HG03342 (cell line): ENCODE measurements at regions not wholly inside any gene's neighbourhood (a gene's known extent, or its start where the extent isn't known, plus 50 kb on each side); places are given as distances from the start of the nearest gene placed in this dataset.
"Not testable (repeated sequence)": the region's sequence is repeated elsewhere in the genome, so short reads cannot be mapped to it uniquely, and the experiment has no call there.

Experiments used
- ATAC-seq: cut with Tn5 transposase; IDR thresholded peaks from one replicate; pipeline ENCODE4 v1.9.1; 2021; ENCODE audit warnings: mild to moderate bottlenecking, moderate library complexity; ENCODE audit not compliant: unreplicated experiment

DNA sequence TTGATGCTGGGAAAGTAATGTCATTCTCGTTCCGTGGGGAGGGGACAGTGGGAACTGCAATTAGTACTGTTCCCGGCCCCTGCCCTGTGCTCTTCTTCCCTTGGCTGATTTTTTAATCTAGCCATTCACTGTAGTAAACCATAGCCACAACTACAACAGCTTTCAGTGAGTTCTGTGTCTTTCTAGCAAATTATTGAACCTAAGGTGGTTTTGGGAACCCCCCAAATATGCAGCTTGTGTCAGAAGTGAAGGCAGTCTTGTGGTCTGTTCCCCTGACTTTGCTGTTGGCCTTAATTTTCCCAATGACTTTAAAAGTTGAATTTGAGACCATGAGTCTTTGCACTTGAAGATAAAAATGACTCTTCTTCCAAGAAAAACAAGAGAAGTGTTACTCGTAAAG lies 114.3 kb upstream of the ETV6 start:
- no peak for ATAC-seq

DNA sequence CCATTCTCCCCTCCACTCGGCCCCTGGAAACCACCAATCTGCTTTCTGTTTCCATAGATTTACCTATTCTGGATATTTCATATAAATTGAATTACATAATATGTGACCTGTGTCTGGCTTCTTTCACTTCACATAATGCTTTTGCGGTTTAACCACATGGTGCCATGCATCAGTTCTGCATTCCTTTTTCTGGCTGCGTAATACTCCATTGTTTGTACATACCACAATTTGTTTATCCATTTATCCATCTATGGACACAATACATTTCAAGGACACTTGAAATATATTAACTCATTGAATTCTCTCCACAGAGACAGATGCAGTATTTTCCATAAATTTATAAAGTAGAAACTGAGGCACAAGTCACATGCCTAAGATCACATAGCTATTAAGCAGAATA lies 110.3 kb upstream of the ETV6 start:
- no peak for ATAC-seq

DNA sequence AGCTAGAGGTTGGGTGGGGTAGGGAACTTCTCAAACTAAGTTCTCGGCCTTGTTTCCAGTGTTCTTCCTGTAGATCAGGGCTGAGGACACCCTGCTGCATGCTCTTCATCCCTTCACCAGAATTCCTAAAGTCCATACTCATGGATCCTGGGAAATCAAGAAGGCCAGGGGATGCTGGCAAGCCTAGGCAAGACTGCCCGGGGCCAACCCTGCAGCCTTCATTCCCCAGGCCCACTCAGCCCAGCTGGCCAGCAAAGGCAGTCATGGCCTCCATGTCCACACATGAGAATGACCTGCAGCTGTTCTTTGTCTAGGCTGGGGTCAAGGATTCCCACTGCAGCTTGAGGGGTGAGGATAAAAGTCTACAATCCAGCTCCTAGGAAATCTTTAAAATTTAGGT lies 109.3 kb upstream of the ETV6 start:
- no peak for ATAC-seq

DNA sequence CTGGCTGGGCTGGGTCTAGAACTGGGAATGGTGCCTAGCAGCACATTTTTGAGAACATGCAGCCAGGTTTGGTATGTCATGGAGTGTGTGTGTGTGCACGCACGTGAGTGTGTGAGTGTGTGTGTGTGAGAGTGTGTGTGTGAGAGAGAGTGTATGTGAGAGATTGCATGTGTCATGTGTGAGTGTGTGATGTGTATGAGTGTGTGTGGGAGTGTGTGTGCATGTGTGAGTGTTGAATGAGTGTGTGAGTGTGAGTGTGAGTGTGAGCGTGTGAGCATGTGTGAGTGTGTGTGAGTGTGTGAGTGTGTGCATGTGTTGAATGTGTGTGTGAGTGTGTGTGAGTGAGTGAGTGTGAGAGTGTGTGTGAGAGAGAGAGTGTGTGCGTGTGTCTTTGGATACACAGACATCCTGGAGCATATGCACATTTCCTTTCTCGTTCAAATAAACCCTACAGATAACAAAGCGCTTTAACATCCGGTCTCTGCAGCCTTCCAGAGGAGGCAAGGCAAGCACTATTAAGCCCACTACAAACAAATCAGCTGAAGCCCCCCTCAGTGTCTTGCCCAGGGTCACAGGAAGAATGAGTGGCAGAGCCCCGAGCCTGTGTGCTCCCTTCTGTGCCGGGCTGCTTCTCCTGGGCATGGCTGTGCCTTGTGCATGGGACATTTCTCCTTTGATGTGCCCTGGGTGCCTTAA lies 108.7 kb upstream of the ETV6 start:
- no peak for ATAC-seq

- no peak for ATAC-seq
These were observed 106.9 kb upstream of the ETV6 start for GRCh38 chr12:11542599-11542998.

DNA sequence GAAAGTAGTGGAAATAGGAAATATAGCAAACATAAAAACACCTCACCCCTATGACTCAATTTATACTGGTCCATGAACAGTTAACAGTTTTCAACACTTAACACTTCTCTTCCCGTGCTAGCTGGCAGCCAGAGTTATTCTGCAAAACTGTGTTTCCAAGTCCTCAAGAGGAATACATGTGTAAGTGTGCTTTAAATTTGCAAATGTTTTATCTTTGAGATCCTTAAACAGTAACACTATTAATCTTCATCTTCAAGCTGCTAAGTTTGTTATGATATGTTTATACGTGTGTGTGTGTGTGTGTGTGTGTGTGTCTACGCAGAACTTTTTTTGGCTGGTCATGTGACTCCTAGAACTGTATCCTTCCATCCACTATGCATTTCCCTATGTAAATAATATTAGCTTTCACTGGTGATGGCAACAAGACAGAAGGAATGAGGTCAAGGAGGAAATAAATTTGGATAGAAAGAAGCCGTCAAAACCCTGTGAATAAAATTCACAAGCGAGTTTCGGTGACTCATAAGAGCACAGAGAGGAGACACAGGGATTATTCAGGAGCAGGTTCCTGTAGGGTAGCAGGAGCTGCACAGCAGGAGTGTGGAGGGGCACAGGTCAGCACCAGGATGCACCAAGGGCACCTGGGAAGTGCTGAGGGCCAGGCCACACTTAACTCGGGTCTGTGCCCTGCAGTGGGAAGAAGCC lies 105.9 kb upstream of the ETV6 start:
- ATAC-seq: no peak

DNA sequence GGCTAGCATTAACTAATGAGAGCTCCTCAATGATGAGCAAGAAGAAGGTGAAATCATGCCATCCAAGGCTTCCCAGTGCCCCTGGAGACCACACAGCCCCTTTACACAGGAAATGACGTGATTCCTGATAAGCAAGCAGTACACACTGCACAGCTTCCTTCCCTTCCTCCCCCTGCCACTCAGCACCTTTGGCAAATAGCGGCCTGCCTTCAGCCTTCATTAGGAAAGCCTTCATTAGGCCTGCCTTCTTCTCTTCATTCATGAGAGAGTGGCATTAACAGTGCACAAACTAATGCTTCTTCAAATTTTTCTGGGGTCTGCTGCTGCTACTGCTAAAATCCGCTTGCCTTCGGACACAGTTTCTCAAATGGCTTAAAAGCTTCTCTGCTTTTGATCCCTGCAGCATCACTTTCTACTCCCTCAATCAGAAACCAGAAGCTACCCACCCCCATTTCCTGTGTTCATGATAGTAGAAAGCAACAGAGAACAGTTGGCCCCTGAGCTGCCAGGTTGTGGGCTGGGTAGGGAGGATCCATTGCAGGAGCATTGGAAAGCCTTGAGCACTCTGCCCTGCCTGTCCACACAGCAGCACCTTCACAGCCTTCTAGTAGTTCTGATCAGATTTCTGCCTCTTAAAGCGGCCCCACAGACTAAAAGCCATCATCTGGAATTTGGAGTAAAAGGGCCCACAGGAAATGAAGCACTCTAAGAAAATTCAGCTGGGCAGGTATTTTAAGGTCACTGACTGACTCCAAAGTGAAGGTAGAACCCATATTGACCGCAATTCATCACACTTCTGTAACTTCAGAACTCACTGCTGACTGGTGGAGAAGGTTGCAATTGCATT lies 103.8 kb upstream of the ETV6 start:
- ATAC-seq: peak; percentile 92

GRCh38 chr12:11546582-11547270 lies 102.7 kb upstream of the ETV6 start:
- not testable (repeated sequence) for ATAC-seq

DNA sequence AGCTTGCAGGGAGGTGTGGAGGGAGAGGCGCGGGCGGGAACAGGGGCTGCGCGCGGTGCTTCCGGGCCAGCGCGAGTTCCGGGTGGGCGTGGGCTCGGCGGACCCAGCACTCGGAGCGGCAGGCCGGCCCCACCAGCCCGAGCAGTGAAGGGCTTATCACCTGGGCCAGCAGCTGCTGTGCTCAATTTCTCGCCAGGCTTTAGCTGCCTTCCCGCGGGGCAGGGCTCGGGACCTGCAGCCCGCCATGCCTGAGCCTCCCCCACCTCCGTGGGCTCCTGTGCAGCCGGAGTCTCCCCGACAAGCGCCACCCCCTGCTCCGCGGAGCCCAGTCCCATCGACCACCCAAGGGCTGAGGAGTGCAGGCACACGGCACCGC lies 102.2 kb upstream of the ETV6 start:
- ATAC-seq: not testable (repeated sequence)

GRCh38 chr12:11549119-11549518 lies 100.4 kb upstream of the ETV6 start:
- ATAC-seq: no peak

GRCh38 chr12:11553871-11554533 lies 95.5 kb upstream of the ETV6 start:
- ATAC-seq: peak; percentile 65

DNA sequence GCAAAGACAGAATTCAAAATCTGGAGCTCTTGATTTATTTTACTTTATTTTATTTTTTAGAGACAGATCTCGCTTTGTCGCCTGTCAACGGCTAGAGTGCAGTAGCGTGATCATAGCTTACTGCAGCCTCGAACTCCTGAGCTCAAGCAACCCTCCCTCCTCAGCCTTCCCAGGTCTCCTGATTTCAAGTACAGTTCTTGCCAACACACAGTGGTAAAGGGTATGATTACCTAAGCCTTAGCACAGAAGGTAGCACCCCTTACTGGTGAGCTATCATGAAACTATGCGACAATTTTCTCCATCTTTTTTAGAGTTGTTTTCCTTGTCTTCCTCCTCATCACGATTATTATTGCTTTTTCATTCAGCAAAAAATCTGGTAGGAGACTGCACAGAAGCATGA lies 94.3 kb upstream of the ETV6 start:
- ATAC-seq: no peak

- no peak for ATAC-seq
These were observed 93.5 kb upstream of the ETV6 start for GRCh38 chr12:11555743-11556625.

DNA sequence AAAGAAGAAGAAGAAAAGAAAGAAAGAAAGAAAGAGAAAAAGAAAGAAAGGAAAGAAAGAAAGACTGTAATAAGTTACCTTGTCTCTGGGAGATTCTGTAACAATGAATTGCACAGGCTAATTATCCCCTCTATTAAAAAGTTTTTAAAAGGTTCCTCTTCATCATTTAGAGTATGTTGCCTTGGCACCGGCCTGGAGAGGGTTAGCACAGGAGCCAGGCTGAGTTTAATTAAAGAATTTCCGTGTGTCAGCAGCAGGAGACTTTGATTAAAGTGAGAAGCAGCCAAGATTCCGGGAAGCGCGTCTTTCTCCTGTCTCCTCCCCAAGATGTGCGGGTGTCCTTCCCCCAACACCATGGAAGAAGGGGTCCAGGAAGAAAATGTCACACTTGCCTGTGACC lies 92.8 kb upstream of the ETV6 start:
- no peak for ATAC-seq

DNA sequence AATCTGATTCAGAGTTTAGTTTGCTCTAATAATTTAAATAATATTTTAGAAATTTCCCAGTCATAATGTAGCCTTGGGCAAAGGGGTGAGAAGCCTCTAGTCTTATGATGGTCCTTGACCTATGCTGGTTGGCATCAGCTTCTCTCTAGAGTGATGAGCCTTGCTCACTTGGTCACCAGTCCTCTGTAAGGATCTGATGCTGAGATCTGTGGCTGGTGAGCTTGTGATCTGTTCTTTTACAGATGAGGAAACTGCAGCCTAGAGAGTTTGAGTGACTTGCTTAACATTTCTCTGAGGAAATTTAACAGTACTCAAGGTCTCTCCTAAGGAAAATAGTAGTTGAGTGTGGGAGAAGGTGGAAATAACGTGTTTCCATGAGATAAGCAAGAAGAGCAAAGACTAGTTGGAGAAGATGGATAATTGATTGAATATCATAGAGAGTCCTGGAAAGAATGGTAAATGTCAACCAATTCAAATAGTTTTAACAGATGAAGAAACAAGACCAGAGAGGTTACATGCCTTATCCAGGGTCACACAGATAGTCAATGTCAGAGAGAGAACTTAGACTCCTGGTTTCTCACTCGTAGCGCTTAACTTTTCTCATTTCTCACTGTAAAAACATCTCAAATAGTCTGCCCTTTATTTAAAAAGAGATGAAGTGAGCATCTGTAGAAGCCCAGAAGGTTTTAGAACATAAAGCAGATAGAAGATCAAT lies 89.7 kb upstream of the ETV6 start:
- no peak for ATAC-seq

- ATAC-seq: no peak
These were observed 88.1 kb upstream of the ETV6 start for GRCh38 chr12:11561411-11561810.

DNA sequence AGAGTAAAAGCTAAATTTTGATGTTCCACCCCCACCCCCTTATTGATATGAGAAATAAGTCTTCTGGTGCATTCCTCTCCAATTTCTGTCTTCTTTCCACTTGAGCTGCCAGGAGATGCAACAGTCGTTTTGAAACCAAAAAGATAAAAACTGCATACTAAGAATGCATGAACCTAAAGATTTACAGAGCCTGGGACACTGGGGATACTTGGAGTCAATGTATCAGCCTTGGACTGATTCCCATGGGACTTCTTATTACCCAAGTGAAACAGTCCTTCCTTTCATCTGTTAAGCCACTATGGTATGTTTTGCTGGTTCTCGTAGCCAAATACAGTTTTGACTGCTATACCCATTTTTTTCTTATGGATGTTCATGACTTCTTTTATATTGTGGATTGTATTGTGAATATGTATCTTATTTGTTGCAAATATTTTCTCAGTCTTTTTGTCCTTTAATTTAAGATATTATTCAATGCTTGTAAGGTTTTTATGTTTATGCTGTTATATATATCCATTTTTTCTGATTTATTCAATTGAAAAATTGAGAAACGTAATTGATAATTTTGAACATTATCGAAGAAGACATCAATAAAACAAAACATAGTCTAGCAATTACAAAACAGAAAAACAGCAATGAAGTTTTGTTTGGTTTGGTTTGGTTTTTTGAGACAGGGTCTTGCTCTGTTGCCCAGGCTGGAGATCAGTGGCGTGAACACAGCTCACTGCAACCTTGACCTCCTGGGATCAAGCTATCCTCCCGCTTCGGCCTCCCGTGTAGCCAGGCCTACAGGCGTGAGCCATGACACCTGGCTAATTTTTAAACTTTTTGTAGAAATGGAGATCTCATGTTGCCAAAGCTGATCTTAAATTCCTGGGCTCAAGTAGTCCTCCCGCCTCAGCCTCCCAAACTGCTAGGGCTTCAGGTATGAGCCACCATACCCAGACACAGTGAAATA lies 85.4 kb upstream of the ETV6 start:
- no peak for ATAC-seq
